ENCODE measurements at regions not wholly inside any gene's neighbourhood (a gene's known extent, or its start where the extent isn't known, plus 50 kb on each side); places are given as distances from the start of the nearest gene placed in this dataset.

DNA sequence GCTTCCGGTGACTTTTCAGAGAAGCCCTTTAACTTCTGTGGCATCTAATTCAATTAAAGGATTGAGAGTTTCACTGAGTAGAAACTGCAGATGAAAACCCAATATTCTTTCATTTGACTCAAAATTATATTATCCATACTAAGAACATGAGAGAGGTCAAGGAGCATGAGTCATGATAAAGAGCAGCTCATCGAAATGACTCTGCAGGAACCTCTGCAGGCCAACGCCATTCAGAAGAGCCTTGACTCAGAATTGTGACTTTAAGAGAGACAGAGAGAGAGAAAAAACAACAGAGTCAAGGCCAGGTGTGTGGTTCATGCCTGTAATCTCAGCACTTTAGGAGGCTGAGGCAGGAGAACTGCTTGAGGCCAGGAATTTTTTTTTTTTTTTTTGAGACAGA is 417.2 kb upstream of the XYLT1 start (continued):
- TF ChIP-seq, protein P1, sequence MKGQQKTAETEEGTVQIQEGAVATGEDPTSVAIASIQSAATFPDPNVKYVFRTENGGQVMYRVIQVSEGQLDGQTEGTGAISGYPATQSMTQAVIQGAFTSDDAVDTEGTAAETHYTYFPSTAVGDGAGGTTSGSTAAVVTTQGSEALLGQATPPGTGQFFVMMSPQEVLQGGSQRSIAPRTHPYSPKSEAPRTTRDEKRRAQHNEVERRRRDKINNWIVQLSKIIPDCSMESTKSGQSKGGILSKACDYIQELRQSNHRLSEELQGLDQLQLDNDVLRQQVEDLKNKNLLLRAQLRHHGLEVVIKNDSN (CRISPR knock-in tag; IDR thresholded peaks at IDR 0.05) = no peak
- TF ChIP-seq, protein P2, sequence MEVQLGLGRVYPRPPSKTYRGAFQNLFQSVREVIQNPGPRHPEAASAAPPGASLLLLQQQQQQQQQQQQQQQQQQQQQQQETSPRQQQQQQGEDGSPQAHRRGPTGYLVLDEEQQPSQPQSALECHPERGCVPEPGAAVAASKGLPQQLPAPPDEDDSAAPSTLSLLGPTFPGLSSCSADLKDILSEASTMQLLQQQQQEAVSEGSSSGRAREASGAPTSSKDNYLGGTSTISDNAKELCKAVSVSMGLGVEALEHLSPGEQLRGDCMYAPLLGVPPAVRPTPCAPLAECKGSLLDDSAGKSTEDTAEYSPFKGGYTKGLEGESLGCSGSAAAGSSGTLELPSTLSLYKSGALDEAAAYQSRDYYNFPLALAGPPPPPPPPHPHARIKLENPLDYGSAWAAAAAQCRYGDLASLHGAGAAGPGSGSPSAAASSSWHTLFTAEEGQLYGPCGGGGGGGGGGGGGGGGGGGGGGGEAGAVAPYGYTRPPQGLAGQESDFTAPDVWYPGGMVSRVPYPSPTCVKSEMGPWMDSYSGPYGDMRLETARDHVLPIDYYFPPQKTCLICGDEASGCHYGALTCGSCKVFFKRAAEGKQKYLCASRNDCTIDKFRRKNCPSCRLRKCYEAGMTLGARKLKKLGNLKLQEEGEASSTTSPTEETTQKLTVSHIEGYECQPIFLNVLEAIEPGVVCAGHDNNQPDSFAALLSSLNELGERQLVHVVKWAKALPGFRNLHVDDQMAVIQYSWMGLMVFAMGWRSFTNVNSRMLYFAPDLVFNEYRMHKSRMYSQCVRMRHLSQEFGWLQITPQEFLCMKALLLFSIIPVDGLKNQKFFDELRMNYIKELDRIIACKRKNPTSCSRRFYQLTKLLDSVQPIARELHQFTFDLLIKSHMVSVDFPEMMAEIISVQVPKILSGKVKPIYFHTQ (CRISPR knock-in tag; IDR thresholded peaks at IDR 0.05) = no peak

DNA sequence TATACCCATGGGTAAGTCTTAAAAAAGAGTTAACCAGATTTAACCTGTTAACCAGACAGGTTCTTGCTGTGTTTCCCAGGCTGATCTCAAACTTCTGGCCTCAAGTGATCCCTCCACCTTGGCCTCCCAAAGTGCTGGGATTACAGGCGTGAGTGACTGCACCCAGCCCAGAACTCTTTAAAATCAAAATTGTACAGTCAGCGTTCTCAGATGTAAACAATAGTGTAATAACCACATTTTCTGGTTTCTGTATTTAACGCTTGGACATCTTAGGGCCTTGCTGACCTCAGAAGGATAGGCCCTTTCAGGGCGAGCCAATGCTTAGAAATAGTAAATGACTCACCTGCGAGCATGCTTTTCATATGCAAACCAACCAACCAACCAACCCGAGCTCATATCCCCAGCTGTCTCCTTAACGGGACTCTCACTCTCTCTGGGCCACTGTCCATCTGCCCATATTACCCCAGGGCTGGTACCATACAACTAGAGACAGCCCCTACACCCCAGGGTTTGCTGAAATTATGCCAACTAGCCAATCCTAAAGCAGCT is 415.0 kb upstream of the XYLT1 start:
- ATAC-seq = peak; percentile 72
- Mint-ChIP-seq H3K9me3 (0 out of 2 replicates have a peak, but pooled peaks cover 3% of the 10 kb centered on the region), H3K27ac (no peak overlapping the region), H3K36me3 (no peaks in the 10 kb centered on the region), H3K27me3 (ENCODE audit: low read depth) (no peaks in the 10 kb centered on the region), H3K4me1 (peaks cover 9% of the 10 kb centered on the region), H3K4me3 (no peak overlapping the region)
- CTCF ChIA-PET = no interaction called here
- TF ChIP-seq CTCF (IDR thresholded peaks at IDR 0.05) (no peak), ZMAT4 (CRISPR knock-in tag; IDR thresholded peaks at IDR 0.05) (no peak), KAT7 (CRISPR knock-in tag; IDR thresholded peaks at IDR 0.05; ENCODE audit: borderline replicate concordance) (no peak), PRRX2 (CRISPR knock-in tag; IDR thresholded peaks at IDR 0.05) (no peak), NR2C2 (CRISPR knock-in tag; IDR thresholded peaks at IDR 0.05) (no peak), RELA (CRISPR knock-in tag; IDR thresholded peaks at IDR 0.05; ENCODE audit: borderline replicate concordance) (no peak), HMGA2 (CRISPR knock-in tag; IDR thresholded peaks at IDR 0.05) (no peak)
- TF ChIP-seq, protein P3, sequence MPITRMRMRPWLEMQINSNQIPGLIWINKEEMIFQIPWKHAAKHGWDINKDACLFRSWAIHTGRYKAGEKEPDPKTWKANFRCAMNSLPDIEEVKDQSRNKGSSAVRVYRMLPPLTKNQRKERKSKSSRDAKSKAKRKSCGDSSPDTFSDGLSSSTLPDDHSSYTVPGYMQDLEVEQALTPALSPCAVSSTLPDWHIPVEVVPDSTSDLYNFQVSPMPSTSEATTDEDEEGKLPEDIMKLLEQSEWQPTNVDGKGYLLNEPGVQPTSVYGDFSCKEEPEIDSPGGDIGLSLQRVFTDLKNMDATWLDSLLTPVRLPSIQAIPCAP (CRISPR knock-in tag; IDR thresholded peaks at IDR 0.05) = no peak
- TF ChIP-seq, protein P4, sequence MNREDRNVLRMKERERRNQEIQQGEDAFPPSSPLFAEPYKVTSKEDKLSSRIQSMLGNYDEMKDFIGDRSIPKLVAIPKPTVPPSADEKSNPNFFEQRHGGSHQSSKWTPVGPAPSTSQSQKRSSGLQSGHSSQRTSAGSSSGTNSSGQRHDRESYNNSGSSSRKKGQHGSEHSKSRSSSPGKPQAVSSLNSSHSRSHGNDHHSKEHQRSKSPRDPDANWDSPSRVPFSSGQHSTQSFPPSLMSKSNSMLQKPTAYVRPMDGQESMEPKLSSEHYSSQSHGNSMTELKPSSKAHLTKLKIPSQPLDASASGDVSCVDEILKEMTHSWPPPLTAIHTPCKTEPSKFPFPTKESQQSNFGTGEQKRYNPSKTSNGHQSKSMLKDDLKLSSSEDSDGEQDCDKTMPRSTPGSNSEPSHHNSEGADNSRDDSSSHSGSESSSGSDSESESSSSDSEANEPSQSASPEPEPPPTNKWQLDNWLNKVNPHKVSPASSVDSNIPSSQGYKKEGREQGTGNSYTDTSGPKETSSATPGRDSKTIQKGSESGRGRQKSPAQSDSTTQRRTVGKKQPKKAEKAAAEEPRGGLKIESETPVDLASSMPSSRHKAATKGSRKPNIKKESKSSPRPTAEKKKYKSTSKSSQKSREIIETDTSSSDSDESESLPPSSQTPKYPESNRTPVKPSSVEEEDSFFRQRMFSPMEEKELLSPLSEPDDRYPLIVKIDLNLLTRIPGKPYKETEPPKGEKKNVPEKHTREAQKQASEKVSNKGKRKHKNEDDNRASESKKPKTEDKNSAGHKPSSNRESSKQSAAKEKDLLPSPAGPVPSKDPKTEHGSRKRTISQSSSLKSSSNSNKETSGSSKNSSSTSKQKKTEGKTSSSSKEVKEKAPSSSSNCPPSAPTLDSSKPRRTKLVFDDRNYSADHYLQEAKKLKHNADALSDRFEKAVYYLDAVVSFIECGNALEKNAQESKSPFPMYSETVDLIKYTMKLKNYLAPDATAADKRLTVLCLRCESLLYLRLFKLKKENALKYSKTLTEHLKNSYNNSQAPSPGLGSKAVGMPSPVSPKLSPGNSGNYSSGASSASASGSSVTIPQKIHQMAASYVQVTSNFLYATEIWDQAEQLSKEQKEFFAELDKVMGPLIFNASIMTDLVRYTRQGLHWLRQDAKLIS (CRISPR knock-in tag; IDR thresholded peaks at IDR 0.05; ENCODE audit: borderline replicate concordance) = no peak
- POLR2A ChIA-PET = no interaction called here
- peak; percentile 12 for DNase-seq (ENCODE audit: low spot score)

- Mint-ChIP-seq H3K4me1 (no peaks in the 10 kb centered on the region), H3K36me3 (no peaks in the 10 kb centered on the region), H3K9me3 (peaks cover 8% of the 10 kb centered on the region; the same call in 1 of the 2 replicates), H3K27me3 (ENCODE audit: low read depth) (peaks cover 3% of the 10 kb centered on the region; the same call in 1 of the 2 replicates), H3K27ac (no peak overlapping the region), H3K4me3 (no peak overlapping the region)
- ATAC-seq (no peak), DNase-seq (ENCODE audit: low spot score) (no peak)
- CTCF ChIA-PET = no interaction called here
- POLR2A ChIA-PET = no interaction called here
- TF ChIP-seq TP53 (CRISPR knock-in tag; IDR thresholded peaks at IDR 0.05) = no peak
- no peak for TF ChIP-seq GRHL2 (CRISPR knock-in tag; IDR thresholded peaks at IDR 0.05; ENCODE audit: insufficient replicate concordance, severe bottlenecking)
- no peak for TF ChIP-seq SMAD4 (CRISPR knock-in tag; IDR thresholded peaks at IDR 0.05)
- no peak for TF ChIP-seq ZSCAN18 (CRISPR knock-in tag; IDR thresholded peaks at IDR 0.05)
- no peak for TF ChIP-seq ZNF423 (CRISPR knock-in tag; IDR thresholded peaks at IDR 0.05)
- no peak for TF ChIP-seq FOXP4 (CRISPR knock-in tag; IDR thresholded peaks at IDR 0.05)
- TF ChIP-seq, protein P5, sequence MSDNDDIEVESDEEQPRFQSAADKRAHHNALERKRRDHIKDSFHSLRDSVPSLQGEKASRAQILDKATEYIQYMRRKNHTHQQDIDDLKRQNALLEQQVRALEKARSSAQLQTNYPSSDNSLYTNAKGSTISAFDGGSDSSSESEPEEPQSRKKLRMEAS (CRISPR knock-in tag; IDR thresholded peaks at IDR 0.05) = no peak
These were observed 407.1 kb upstream of the XYLT1 start for GRCh38 chr16:17877821-17878360.

All from WTC11 (cell line).